ENCODE measurements at regions not wholly inside any gene's neighbourhood (a gene's known extent, or its start where the extent isn't known, plus 50 kb on each side); places are given as distances from the start of the nearest gene placed in this dataset.

DNA sequence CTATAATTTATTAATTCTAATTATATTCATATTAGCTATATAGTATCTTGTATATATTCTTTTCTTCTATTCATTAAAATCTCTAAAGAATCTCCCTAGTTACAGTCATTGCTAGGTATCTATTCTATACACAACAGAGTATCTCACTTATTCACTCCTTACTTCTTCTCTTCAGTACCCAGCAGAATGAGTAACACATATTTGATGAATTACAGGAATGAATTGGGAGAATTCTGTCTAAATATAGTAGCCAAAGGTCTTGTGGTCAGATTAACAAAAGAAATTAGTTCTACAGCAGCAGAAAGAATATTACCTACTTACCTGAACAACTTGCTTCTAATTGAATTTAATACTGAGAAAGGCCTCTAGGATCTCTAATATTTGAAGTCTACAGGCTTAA lies 758.0 kb upstream of the ZEB2 start:
- no peak overlapping the region for H3K27ac ChIP-seq (ENCODE audit: insufficient read depth, low read length)
- no peaks in the 10 kb centered on the region for H3K4me1 ChIP-seq (ENCODE audit: control insufficient read depth, extremely low read depth, insufficient read depth, low read length)
- H3K4me3 ChIP-seq (replicated peaks in 1 of 4; ENCODE audit: control extremely low read depth in 1 of 4, insufficient read depth in 1 of 4, low read depth in 3 of 4, low read length in 4 of 4), result no peak overlapping the region
- no peaks in the 10 kb centered on the region for H3K27me3 ChIP-seq (ENCODE audit: control insufficient read depth, insufficient read depth, low read length)
- no peak overlapping the region for H3K9ac ChIP-seq (ENCODE audit: insufficient read depth, low read length)
- H2AFZ ChIP-seq (ENCODE audit: low read length), result no peak overlapping the region
- H3K9me3 ChIP-seq (ENCODE audit: control insufficient read depth, insufficient read depth, low read depth, low read length), result no peaks in the 10 kb centered on the region
- no peaks in the 10 kb centered on the region for H3K79me2 ChIP-seq (ENCODE audit: control insufficient read depth, insufficient read depth, low read length)
- no peaks in the 10 kb centered on the region for H4K20me1 ChIP-seq (ENCODE audit: control insufficient read depth, extremely low read depth, insufficient read depth, low read length)
- peak in 1 of 2 donors; percentile 74 for DNase-seq (ENCODE audit: low read depth in 2 of 2)
- TF ChIP-seq, protein P1, sequence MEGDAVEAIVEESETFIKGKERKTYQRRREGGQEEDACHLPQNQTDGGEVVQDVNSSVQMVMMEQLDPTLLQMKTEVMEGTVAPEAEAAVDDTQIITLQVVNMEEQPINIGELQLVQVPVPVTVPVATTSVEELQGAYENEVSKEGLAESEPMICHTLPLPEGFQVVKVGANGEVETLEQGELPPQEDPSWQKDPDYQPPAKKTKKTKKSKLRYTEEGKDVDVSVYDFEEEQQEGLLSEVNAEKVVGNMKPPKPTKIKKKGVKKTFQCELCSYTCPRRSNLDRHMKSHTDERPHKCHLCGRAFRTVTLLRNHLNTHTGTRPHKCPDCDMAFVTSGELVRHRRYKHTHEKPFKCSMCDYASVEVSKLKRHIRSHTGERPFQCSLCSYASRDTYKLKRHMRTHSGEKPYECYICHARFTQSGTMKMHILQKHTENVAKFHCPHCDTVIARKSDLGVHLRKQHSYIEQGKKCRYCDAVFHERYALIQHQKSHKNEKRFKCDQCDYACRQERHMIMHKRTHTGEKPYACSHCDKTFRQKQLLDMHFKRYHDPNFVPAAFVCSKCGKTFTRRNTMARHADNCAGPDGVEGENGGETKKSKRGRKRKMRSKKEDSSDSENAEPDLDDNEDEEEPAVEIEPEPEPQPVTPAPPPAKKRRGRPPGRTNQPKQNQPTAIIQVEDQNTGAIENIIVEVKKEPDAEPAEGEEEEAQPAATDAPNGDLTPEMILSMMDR (conservative IDR thresholded peaks at IDR 0.05 in 1 of 2, IDR thresholded peaks at IDR 0.05 in 1 of 2; ENCODE audit: low read depth in 1 of 2, low read length in 2 of 2), result no peak
- TF ChIP-seq EZH2 (IDR thresholded peaks at IDR 0.05; ENCODE audit: low read length, missing control alignments), result no peak
- no peak overlapping the region for H3K4me2 ChIP-seq (ENCODE audit: extremely low read depth, insufficient read depth, low read length)
- no peaks in the 10 kb centered on the region for H3K36me3 ChIP-seq (ENCODE audit: control insufficient read depth, insufficient read depth, low read length)

DNA sequence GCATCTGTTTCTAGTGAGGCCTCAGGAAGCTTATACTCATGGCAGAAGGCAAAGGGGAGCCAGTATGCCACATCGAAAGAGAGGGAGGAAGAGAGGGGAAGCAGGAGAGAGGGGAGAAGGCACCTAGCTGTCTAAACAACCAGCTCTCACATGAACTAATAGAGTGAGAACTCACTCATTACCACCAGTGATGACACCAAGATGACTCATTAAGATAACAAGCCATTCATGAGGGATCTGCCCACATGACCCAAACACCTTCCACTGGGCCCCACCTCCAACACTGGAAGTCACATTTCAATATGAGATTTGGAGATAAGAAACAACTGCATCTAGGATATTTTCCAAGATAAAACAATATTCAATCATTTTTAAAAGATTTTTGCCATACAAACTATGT lies 753.9 kb upstream of the ZEB2 start:
- no peak overlapping the region for H3K27ac ChIP-seq (ENCODE audit: insufficient read depth, low read length)
- H3K4me3 ChIP-seq (replicated peaks in 1 of 4; ENCODE audit: control extremely low read depth in 1 of 4, insufficient read depth in 1 of 4, low read depth in 3 of 4, low read length in 4 of 4), result no peak overlapping the region
- no peaks in the 10 kb centered on the region for H3K27me3 ChIP-seq (ENCODE audit: control insufficient read depth, insufficient read depth, low read length)
- no peaks in the 10 kb centered on the region for H4K20me1 ChIP-seq (ENCODE audit: control insufficient read depth, extremely low read depth, insufficient read depth, low read length)
- H3K4me2 ChIP-seq (ENCODE audit: extremely low read depth, insufficient read depth, low read length), result no peak overlapping the region
- H3K4me1 ChIP-seq (ENCODE audit: control insufficient read depth, extremely low read depth, insufficient read depth, low read length), result no peaks in the 10 kb centered on the region
- no peak overlapping the region for H3K9ac ChIP-seq (ENCODE audit: insufficient read depth, low read length)
- H3K36me3 ChIP-seq (ENCODE audit: control insufficient read depth, insufficient read depth, low read length), result no peaks in the 10 kb centered on the region
- no peak for DNase-seq (ENCODE audit: low read depth in 2 of 2)
- H3K79me2 ChIP-seq (ENCODE audit: control insufficient read depth, insufficient read depth, low read length), result no peaks in the 10 kb centered on the region
- TF ChIP-seq, protein P1 (conservative IDR thresholded peaks at IDR 0.05 in 1 of 2, IDR thresholded peaks at IDR 0.05 in 1 of 2; ENCODE audit: low read depth in 1 of 2, low read length in 2 of 2), result no peak
- TF ChIP-seq EZH2 (IDR thresholded peaks at IDR 0.05; ENCODE audit: low read length, missing control alignments), result no peak
- no peaks in the 10 kb centered on the region for H3K9me3 ChIP-seq (ENCODE audit: control insufficient read depth, insufficient read depth, low read depth, low read length)
- H2AFZ ChIP-seq (ENCODE audit: low read length), result no peak overlapping the region

DNA sequence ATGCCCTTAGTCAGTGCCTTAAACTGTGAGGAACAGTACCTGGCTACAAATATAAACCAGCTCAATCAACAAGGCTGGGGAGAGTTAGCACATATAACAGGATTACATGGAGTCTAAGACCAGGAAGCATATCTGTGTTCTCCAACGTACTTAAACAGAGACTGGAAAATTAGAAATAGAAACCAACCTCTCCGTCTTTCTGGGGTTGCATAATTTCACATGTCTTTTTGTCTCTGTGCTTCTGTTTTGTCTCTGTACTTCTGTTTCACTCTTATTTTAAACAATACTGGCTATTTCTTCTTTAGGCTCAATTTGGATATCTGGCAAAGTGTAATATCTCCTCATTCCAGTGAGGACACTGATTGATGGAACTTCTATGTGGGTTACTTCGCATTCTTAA lies 749.0 kb upstream of the ZEB2 start:
- no peak for TF ChIP-seq EZH2 (IDR thresholded peaks at IDR 0.05; ENCODE audit: low read length, missing control alignments)
- TF ChIP-seq, protein P1 (conservative IDR thresholded peaks at IDR 0.05 in 1 of 2, IDR thresholded peaks at IDR 0.05 in 1 of 2; ENCODE audit: low read depth in 1 of 2, low read length in 2 of 2), result no peak
- Histone ChIP-seq H2AFZ (ENCODE audit: low read length) (no peak overlapping the region), H3K9me3 (ENCODE audit: control insufficient read depth, insufficient read depth, low read depth, low read length) (no peaks in the 10 kb centered on the region), H3K4me3 (replicated peaks in 1 of 4; ENCODE audit: control extremely low read depth in 1 of 4, insufficient read depth in 1 of 4, low read depth in 3 of 4, low read length in 4 of 4) (no peak overlapping the region), H3K9ac (ENCODE audit: insufficient read depth, low read length) (no peak overlapping the region), H3K79me2 (ENCODE audit: control insufficient read depth, insufficient read depth, low read length) (no peaks in the 10 kb centered on the region), H3K36me3 (ENCODE audit: control insufficient read depth, insufficient read depth, low read length) (no peaks in the 10 kb centered on the region), H3K27ac (ENCODE audit: insufficient read depth, low read length) (no peak overlapping the region), H3K27me3 (ENCODE audit: control insufficient read depth, insufficient read depth, low read length) (no peaks in the 10 kb centered on the region), H4K20me1 (ENCODE audit: control insufficient read depth, extremely low read depth, insufficient read depth, low read length) (no peaks in the 10 kb centered on the region), H3K4me2 (ENCODE audit: extremely low read depth, insufficient read depth, low read length) (no peak overlapping the region), H3K4me1 (ENCODE audit: control insufficient read depth, extremely low read depth, insufficient read depth, low read length) (no peaks in the 10 kb centered on the region)
- no peak for DNase-seq (ENCODE audit: low read depth in 2 of 2)

Measured in fibroblast of lung (primary cell).